ENCODE measurements at regions not wholly inside any gene's neighbourhood (a gene's known extent, or its start where the extent isn't known, plus 50 kb on each side); places are given as distances from the start of the nearest gene placed in this dataset.

DNA sequence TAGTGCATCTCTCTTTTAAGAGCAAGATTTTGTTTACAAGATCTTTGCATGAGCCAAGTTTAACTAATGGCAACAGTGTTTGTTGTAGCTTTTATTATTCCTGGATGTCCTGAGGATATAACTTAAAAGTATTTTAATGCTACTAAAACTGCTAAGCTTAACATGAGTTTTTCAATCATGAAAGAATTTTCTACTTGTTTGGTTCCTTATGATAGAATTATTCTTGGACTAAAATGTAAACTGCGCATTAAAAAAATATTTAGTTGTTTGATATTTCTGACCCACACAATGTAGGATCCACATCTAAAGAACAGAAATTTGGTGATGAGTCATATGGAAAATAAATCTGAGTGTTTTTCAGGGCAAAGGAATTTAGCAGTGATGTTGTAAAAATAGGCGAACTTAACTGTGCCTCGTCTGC lies 70.8 kb downstream of the RAP2B start:
- no peak for DNase-seq (ENCODE audit: low spot score)
- Mint-ChIP-seq H3K36me3 (no peaks in the 10 kb centered on the region; the same call in 1 of the 2 replicates), H3K9me3 (no peaks in the 10 kb centered on the region), H3K4me3 (no peak overlapping the region), H3K4me1 (peaks cover 23% of the 10 kb centered on the region), H3K27ac (no peak overlapping the region), H3K27me3 (ENCODE audit: low read depth) (no peaks in the 10 kb centered on the region)
- ChIA-PET POLR2A (no interaction called here), CTCF (no interaction called here)
- ATAC-seq, result no peak
- no peak for TF ChIP-seq ZNF219 (CRISPR knock-in tag; IDR thresholded peaks at IDR 0.05; ENCODE audit: borderline replicate concordance)
- no peak for TF ChIP-seq OVOL2 (CRISPR knock-in tag; IDR thresholded peaks at IDR 0.05; ENCODE audit: borderline replicate concordance)
- no peak for TF ChIP-seq ZBTB21 (CRISPR knock-in tag; IDR thresholded peaks at IDR 0.05; ENCODE audit: borderline replicate concordance)

DNA sequence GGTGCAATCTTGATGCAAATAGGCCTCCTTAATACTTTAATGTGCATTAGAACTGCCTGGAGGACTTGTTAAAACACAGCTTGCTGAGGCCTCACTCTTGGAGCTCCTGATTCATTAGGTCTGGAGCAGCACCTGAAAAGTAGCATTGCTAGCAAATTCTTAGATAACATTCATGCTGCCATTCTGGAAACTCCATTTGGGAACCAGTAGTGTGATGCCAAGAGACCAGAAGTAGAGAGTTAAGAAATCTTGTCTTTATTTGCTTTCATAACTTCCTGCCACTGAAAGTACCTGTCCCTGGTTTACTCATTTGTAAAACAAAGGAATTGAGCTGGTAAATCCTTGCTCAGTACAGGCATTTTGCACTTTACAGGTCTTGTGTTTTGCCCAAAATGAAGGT lies 72.0 kb downstream of the RAP2B start:
- peak overlapping the region; percentile 45; the same call in 1 of the 2 replicates for H3K27ac Mint-ChIP-seq
- no peak for ATAC-seq
- DNase-seq (ENCODE audit: low spot score), result no peak
- POLR2A ChIA-PET, result no interaction called here
- no peak overlapping the region for H3K4me3 Mint-ChIP-seq
- no peaks in the 10 kb centered on the region for H3K27me3 Mint-ChIP-seq (ENCODE audit: low read depth)
- H3K9me3 Mint-ChIP-seq, result no peaks in the 10 kb centered on the region
- peaks cover 23% of the 10 kb centered on the region for H3K4me1 Mint-ChIP-seq
- H3K36me3 Mint-ChIP-seq, result no peaks in the 10 kb centered on the region; the same call in 1 of the 2 replicates
- no peak for TF ChIP-seq ZNF232 (CRISPR knock-in tag; IDR thresholded peaks at IDR 0.05)
- no peak for TF ChIP-seq ZNF121 (CRISPR knock-in tag; IDR thresholded peaks at IDR 0.05)
- no peak for TF ChIP-seq MYBL2 (CRISPR knock-in tag; IDR thresholded peaks at IDR 0.05)
- no peak for TF ChIP-seq FOXK1 (CRISPR knock-in tag; IDR thresholded peaks at IDR 0.05)
- no peak for TF ChIP-seq ZNF263 (CRISPR knock-in tag; IDR thresholded peaks at IDR 0.05; ENCODE audit: low read depth)
- TF ChIP-seq ZNF396 (CRISPR knock-in tag; IDR thresholded peaks at IDR 0.05; ENCODE audit: borderline replicate concordance), result no peak
- no peak for TF ChIP-seq TP53 (CRISPR knock-in tag; IDR thresholded peaks at IDR 0.05)
- TF ChIP-seq SP1 (CRISPR knock-in tag; conservative IDR thresholded peaks at IDR 0.05), result no peak
- TF ChIP-seq, protein P1, sequence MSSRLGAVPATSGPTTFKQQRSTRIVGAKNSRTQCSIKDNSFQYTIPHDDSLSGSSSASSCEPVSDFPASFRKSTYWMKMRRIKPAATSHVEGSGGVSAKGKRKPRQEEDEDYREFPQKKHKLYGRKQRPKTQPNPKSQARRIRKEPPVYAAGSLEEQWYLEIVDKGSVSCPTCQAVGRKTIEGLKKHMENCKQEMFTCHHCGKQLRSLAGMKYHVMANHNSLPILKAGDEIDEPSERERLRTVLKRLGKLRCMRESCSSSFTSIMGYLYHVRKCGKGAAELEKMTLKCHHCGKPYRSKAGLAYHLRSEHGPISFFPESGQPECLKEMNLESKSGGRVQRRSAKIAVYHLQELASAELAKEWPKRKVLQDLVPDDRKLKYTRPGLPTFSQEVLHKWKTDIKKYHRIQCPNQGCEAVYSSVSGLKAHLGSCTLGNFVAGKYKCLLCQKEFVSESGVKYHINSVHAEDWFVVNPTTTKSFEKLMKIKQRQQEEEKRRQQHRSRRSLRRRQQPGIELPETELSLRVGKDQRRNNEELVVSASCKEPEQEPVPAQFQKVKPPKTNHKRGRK (CRISPR knock-in tag; IDR thresholded peaks at IDR 0.05; ENCODE audit: borderline replicate concordance), result no peak
- TF ChIP-seq NR1H2 (CRISPR knock-in tag; IDR thresholded peaks at IDR 0.05), result no peak
- TF ChIP-seq ZNF671 (CRISPR knock-in tag; IDR thresholded peaks at IDR 0.05), result no peak
- TF ChIP-seq TEAD1 (CRISPR knock-in tag; IDR thresholded peaks at IDR 0.05), result no peak
- TF ChIP-seq CREB1 (CRISPR knock-in tag; IDR thresholded peaks at IDR 0.05), result no peak
- TF ChIP-seq, protein P2, sequence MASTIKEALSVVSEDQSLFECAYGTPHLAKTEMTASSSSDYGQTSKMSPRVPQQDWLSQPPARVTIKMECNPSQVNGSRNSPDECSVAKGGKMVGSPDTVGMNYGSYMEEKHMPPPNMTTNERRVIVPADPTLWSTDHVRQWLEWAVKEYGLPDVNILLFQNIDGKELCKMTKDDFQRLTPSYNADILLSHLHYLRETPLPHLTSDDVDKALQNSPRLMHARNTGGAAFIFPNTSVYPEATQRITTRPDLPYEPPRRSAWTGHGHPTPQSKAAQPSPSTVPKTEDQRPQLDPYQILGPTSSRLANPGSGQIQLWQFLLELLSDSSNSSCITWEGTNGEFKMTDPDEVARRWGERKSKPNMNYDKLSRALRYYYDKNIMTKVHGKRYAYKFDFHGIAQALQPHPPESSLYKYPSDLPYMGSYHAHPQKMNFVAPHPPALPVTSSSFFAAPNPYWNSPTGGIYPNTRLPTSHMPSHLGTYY (CRISPR knock-in tag; IDR thresholded peaks at IDR 0.05), result no peak
- no peak for TF ChIP-seq TEAD4 (CRISPR knock-in tag; IDR thresholded peaks at IDR 0.05)
- TF ChIP-seq OVOL2 (CRISPR knock-in tag; IDR thresholded peaks at IDR 0.05; ENCODE audit: borderline replicate concordance), result no peak
- TF ChIP-seq CBFB (CRISPR knock-in tag; IDR thresholded peaks at IDR 0.05; ENCODE audit: low read depth), result no peak
- TF ChIP-seq ZBTB21 (CRISPR knock-in tag; IDR thresholded peaks at IDR 0.05; ENCODE audit: borderline replicate concordance), result no peak
- CTCF ChIA-PET, result interaction anchor here (0.5 kb wide), 1 partner anchor 458 kb away, joined by 3 read pairs; no protein-coding TSS in a partner anchor

DNA sequence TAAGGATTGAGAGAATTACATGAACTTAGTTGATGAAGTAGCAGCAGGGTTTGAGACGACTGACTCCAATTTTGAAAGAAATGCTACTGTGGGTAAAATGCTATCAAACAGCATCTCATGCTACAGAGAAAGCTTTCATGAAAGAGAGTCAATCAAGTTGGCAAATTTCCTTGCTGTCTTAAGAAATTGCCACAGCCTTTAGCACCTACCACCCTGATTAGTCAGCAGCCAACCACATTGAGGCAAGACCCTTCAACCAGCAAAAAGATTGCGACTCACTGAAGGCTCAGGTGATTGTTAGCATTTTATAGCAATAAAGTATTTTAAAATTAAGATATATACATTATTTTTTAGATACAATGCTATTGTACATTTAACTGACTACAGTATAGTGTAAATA lies 80.9 kb downstream of the RAP2B start:
- no peak overlapping the region for H3K4me3 Mint-ChIP-seq
- ChIA-PET CTCF (no interaction called here), POLR2A (interaction anchor here (0.7 kb wide), 1 partner anchor 358 kb away, joined by 3 read pairs; no protein-coding TSS in a partner anchor)
- H3K4me1 Mint-ChIP-seq, result no peaks in the 10 kb centered on the region
- no peak for DNase-seq (ENCODE audit: low spot score)
- H3K36me3 Mint-ChIP-seq, result peaks cover 6% of the 10 kb centered on the region; the same call in 1 of the 2 replicates
- ATAC-seq, result no peak
- peaks cover 13% of the 10 kb centered on the region for H3K9me3 Mint-ChIP-seq
- no peaks in the 10 kb centered on the region for H3K27me3 Mint-ChIP-seq (ENCODE audit: low read depth)
- no peak overlapping the region for H3K27ac Mint-ChIP-seq
- TF ChIP-seq, protein P3, sequence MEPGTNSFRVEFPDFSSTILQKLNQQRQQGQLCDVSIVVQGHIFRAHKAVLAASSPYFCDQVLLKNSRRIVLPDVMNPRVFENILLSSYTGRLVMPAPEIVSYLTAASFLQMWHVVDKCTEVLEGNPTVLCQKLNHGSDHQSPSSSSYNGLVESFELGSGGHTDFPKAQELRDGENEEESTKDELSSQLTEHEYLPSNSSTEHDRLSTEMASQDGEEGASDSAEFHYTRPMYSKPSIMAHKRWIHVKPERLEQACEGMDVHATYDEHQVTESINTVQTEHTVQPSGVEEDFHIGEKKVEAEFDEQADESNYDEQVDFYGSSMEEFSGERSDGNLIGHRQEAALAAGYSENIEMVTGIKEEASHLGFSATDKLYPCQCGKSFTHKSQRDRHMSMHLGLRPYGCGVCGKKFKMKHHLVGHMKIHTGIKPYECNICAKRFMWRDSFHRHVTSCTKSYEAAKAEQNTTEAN (CRISPR knock-in tag; IDR thresholded peaks at IDR 0.05), result no peak
- TF ChIP-seq ZNF232 (CRISPR knock-in tag; IDR thresholded peaks at IDR 0.05) (no peak), PRRX2 (CRISPR knock-in tag; IDR thresholded peaks at IDR 0.05) (no peak), NR1H2 (CRISPR knock-in tag; IDR thresholded peaks at IDR 0.05) (no peak), CREB1 (CRISPR knock-in tag; IDR thresholded peaks at IDR 0.05) (no peak)
- TF ChIP-seq, protein P4, sequence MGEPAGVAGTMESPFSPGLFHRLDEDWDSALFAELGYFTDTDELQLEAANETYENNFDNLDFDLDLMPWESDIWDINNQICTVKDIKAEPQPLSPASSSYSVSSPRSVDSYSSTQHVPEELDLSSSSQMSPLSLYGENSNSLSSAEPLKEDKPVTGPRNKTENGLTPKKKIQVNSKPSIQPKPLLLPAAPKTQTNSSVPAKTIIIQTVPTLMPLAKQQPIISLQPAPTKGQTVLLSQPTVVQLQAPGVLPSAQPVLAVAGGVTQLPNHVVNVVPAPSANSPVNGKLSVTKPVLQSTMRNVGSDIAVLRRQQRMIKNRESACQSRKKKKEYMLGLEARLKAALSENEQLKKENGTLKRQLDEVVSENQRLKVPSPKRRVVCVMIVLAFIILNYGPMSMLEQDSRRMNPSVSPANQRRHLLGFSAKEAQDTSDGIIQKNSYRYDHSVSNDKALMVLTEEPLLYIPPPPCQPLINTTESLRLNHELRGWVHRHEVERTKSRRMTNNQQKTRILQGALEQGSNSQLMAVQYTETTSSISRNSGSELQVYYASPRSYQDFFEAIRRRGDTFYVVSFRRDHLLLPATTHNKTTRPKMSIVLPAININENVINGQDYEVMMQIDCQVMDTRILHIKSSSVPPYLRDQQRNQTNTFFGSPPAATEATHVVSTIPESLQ (CRISPR knock-in tag; IDR thresholded peaks at IDR 0.05), result no peak
- TF ChIP-seq, protein P5, sequence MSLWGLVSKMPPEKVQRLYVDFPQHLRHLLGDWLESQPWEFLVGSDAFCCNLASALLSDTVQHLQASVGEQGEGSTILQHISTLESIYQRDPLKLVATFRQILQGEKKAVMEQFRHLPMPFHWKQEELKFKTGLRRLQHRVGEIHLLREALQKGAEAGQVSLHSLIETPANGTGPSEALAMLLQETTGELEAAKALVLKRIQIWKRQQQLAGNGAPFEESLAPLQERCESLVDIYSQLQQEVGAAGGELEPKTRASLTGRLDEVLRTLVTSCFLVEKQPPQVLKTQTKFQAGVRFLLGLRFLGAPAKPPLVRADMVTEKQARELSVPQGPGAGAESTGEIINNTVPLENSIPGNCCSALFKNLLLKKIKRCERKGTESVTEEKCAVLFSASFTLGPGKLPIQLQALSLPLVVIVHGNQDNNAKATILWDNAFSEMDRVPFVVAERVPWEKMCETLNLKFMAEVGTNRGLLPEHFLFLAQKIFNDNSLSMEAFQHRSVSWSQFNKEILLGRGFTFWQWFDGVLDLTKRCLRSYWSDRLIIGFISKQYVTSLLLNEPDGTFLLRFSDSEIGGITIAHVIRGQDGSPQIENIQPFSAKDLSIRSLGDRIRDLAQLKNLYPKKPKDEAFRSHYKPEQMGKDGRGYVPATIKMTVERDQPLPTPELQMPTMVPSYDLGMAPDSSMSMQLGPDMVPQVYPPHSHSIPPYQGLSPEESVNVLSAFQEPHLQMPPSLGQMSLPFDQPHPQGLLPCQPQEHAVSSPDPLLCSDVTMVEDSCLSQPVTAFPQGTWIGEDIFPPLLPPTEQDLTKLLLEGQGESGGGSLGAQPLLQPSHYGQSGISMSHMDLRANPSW (CRISPR knock-in tag; conservative IDR thresholded peaks at IDR 0.05; ENCODE audit: low read depth), result no peak
- TF ChIP-seq, protein P6, sequence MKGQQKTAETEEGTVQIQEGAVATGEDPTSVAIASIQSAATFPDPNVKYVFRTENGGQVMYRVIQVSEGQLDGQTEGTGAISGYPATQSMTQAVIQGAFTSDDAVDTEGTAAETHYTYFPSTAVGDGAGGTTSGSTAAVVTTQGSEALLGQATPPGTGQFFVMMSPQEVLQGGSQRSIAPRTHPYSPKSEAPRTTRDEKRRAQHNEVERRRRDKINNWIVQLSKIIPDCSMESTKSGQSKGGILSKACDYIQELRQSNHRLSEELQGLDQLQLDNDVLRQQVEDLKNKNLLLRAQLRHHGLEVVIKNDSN (CRISPR knock-in tag; IDR thresholded peaks at IDR 0.05), result no peak

All from WTC11 (cell line).